ENCODE measurements at regions not wholly inside any gene's neighbourhood (a gene's known extent, or its start where the extent isn't known, plus 50 kb on each side); places are given as distances from the start of the nearest gene placed in this dataset.
A peak's percentile ranks its signal among the peaks of the same experiment; 100 is the strongest.
"Not testable (repeated sequence)": the region's sequence is repeated elsewhere in the genome, so short reads cannot be mapped to it uniquely, and the experiment has no call there.

DNA sequence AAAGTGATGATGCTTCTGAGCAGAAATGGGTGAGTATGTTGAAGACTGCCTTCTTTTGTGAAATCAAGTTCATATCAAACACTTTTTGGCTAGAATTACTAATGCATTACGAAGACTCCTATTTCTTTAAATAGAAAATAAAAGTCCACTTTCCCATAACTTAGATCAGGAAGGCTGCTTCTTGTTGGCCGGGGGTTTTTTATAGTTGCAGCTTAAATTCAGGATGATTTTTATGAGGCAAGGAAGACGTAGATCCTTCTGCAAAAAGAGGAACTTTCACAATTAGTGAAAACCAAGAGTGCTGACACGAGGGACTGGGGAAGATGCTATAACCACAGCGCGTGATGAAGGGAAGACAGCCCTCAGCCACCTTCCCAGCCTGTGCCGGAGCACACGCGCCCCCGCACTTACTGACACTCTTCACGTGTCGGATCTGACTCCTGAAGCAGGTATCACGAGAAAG, 206.1 kb upstream of the PRDM1 start:
- no peak for DNase-seq (ENCODE audit: low spot score)

DNA sequence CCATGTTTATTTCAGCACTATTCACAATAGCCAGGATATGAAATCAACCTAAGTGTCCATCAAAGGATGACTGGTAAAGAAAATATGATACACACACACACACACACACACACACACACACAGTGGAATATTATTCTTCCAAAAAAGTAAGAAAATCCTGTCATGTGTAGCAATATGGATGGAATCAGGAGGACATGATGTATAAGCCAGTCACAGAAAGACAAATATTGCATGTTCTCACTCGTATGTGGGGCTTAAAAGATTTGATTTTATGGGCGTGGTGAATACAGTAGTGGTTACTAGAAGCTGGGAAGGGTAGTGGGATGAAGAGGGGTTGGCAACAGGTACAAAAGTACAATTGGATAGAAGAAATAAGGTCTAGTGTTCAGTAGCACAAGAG, 207.0 kb upstream of the PRDM1 start:
- no peak for DNase-seq (ENCODE audit: low spot score)

DNA sequence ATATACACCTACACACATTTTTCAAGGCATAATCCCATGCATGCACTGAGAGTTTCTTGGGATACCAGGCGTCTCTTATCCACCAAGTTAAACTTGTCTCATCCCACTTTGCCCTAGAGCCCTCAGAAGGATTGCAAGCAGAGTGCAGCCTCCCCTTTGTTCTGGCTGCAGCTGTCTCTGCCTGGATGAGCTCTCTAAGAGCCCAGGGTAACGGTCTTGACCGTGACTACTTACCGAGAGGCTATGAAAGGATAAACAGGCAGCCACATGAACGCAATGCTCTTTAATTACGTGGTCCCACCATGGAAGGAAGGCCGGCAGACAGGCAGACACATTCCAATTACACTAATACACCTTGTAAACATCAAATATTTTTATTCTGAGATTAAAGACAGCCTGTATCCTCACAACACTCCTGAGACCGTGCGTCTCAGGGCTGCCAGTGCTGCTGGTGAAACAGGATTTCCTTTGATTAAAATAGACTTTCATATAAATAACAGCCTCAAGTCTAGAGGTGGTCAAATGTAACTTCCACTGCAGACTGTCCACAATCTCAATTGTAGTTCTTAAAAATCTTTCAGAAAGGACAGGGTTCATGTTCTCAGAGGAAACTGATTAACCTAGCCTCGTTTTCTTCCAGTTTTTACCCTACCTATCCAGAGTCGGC, 210.0 kb upstream of the PRDM1 start:
- DNase-seq (ENCODE audit: low spot score) = no peak

DNA sequence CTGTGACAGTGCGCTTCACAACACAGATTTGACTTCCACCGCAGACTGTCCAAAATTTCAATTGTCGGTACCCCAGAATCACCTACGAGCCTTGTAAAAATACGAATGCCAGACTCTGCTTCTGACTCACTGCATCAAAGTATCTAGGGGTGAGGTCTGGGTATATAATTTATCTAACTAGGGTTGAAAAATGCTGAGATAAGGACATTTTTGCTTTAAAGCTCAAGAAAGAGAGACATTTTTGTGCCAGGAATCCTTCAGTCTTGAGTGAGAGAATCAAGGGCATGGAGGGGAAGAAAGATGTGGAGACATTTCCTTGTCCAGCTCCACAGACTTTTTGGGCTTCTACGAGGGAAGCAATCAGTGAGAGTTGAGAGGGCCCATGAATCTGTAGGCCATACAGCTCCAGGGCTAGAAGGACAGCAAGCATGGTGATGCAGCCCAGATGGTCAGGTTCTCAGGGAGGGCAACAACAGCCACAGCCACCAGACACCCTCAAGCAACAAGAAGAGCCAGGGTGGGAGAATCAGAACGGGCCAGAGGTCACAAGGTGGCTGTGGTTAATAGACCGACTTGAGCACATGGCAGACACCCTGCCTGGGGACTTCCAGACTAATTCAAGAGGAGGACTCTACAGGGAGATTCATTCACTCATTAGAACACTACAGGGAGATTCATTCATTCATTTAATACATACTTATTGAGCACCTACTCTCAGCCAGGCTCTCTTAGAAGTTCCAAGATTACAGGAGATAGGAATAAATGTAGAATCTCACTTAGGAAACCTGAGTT, 211.1 kb upstream of the PRDM1 start:
- no peak for DNase-seq (ENCODE audit: low spot score)

DNA sequence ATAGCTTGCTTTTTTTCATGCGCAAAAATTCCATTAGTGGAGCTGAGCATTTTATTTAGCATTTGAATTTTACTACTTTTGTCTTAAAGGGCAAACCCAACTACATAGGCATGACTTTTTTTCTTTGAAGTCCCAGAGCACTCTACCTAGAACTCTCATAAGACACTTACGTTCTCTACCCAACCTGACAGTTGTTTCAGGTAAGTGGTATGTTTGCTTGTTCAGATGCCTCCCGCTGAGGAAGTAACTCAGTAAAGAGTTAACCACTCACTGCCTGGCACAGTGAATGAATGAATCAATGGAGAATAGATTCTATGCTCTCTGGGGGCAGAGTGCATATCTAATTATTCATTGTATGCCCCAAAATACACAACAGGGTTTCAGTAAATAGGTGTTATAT, 212.3 kb upstream of the PRDM1 start:
- DNase-seq (ENCODE audit: low spot score) = no peak

DNA sequence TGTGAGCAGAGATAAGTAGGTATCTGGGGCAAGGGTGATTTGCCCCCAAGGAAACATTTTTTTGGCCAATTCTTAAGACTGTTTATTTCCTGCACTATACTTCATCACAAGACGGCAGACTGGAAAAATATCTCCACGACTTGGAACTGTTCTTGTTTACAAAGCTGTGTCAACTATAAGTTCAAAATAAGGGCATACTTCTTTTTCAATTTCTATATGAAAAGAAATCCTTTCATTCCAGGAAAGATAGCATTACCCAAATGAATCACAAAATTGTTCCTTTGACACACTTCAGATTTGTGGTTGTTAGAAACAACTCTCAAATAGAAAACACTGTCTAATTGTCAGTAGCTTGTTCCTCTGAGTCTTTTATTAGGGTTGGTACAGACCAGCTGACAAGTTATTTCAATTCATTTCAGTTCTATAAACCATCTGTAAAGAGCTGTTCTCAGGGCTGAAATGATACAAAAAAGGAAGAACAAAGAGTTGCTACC, 212.9 kb upstream of the PRDM1 start:
- DNase-seq (ENCODE audit: low spot score) = no peak

DNA sequence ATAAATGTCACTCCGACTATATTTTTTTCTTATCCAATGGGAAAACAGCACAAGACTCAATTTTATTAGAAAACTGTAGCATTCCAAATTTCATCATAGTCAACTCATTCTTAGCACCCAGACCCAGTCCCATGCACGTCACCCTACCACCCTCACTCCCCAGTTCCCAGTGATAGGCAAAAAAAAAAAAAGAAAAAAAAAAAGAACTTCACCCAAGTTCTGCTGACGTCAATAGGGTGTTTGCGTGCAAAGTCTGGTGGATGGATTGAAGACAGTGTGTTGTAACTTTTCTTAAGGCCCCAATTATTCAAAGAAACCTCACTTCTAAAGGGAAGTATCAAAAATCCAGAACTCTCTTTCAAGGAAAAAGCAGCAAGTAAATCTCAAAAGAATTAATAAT, 213.9 kb upstream of the PRDM1 start:
- DNase-seq (ENCODE audit: low spot score) = no peak

DNA sequence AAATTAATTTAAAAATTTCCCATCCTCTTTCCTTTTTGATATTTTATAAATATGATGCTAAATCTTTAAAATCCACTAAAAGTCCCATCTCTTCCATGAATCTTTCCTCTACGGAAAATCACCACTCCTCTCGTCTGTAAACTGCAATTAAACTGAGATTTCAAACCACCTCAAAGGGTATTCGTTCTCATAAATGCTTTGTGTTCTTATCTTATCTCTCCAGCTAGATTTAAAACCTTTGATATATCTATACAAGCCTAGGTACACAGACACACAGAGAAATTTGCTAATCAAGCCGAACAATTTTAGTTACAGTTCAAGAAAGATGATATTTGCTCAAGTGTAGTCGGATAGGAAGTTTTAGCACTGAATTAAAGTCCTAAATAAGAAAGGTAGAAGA, 214.6 kb upstream of the PRDM1 start:
- DNase-seq (ENCODE audit: low spot score) = no peak

DNA sequence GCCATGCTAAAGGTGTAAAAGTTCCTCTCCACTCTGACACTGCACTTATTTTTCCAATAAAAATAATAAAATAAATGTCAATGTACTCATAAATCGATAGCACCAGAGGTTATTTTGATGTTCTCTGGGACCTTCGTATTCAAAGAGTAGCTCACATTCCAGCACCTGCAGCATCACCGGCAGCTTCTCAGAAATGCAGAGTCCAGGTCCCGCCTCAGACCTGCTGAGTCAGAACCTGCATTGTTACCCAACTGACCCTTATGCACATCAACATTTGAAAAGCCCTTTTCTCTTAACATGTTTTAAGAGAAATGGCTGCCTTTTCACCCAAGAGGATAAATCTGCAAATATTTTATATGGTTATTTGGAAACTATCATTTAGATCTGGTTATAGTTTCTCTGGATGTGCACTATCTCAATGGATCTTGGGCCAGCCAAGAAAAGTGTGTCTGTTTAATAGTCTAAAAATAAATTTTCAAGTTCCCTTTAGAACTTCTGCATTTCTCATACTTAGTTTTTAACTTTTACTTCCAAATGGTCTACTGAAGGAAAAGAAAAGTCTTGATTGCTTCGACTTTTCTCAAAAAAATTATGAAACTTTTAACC, 216.2 kb upstream of the PRDM1 start:
- peak; percentile 40 for DNase-seq (ENCODE audit: low spot score)

DNA sequence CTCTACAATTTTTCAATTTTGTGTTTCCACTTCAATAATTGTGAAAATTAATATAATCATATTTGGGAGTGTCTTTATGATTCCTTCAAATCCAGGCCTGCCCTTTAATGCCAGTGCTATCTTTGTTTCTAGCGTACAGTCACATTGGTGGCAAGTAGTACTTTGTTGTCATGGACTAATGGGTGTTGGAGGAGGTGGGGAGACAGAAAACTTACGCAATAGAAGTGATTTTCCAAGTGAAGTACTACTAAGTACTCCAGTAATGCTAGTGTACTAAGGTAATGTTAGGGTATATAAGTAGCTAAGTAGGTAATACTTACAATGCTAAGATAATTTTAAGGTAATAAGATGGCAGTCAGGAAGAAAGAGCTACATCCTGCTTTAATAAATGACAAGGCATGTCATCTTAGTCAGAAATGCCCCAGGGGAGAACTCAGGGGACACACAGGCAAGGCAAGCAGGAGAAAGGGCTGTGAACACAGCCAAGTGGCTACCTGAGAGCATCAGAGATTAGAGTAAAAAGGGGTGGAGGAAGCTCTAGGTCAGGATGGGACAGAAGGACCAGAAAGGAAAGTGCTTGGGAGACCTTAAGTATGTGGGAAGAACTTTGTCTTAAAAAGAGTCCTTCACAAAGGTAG, 217.2 kb upstream of the PRDM1 start:
- no peak for DNase-seq (ENCODE audit: low spot score)

DNA sequence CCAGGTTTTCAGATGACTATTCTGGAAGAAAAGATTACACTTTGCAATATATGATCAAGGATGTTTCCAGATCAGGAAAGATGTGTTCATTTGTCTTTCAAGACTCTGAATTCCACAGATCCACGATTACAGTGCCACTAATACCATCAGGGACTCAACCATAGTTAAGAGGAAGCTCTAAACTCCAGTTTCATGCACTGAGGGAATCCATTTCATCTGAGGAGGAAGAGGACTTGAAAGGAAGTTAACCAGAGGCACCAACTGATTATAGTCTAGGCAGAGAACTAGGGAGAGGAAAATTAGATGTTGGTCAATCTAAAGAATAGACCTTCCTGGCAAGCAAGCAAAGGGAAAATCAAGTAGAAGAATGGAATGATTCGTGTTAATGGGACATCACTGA, 218.3 kb upstream of the PRDM1 start:
- DNase-seq (ENCODE audit: low spot score) = no peak

DNA sequence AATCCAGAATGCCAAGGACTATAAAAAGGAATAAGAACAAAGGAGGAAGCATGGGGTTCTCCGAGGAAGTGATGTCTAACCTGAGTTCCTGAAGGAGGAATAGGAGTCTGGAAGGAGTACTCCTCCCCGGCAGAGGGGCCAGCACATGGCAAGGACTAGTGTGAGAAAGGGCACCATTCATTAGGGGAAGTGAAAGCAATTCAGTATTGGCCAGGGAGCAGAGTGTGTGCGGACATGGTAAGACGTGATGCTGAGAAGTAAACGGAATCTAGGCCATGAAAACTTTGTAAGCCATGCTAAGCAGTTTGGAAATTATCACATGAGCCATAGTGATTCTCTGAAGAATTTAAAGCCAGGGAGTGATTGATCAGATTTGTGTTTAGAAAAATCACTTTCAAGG, 218.9 kb upstream of the PRDM1 start:
- no peak for DNase-seq (ENCODE audit: low spot score)

DNA sequence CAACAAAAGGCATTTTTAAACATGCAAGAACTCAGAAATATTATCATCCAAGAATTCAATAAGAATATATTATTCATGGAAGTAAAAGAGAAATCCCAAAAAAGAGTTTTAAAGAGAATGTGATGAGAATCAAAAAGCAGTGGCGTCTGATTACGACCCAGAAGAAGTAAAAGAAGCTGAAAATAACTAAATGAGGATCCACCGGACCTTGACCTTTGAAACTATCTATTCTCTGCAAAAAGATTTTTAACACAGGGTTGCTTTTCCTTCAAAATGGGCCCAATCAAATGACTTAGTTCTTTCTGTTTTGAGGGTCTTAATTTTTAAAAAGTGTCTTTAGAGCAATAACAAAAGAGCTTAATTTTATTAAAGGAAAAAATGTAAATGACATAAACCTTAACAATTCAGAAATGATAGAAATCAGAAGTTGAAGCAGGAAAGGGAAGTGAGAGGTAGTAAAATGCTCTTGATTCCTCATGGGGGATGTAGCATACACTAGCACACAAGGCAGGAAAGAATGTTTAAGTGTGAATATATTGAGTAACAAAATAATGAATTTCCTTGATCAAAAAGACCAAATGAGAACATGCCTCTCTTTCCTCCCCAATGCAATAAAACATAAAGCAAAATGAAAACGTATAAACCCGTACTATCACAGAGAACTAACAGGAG, 223.1 kb upstream of the PRDM1 start:
- DNase-seq (ENCODE audit: low spot score) = no peak

DNA sequence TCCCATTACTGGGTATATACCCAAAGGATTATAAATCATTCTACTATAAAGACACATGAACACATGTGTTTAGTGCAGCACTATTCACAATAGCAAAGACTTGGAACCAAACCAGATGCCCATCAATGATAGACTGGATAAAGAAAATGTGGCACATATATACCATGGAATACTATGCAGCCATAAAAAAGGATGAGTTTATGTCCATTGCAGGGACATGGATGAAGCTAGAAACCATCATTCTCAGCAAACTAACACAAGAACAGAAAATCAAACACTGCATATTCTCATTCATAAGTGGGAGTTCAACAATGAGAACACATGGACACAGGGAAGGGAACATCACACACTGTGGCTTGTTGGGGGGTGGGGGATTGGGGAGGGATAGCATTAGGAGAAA, 225.2 kb upstream of the PRDM1 start:
- not testable (repeated sequence) for DNase-seq (ENCODE audit: low spot score)

DNA sequence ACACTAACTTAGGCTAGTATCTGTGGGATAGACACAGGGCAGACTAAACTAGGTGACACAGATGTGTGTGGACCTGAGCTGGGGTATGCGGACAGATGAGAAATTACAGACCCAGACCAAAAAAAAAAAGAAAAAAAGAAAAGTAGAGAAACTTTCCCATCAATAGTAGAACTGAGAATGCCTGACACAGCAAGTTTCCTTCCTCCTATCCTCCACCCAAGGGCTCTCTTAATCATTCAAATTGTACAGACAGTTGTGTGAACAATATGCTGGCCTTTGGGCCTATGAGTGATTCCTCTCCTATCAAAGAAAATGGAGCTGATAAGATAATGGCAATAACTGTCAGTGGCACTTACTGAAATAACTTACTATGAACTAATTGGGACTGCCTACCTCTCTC, 226.7 kb upstream of the PRDM1 start:
- DNase-seq (ENCODE audit: low spot score) = no peak

DNA sequence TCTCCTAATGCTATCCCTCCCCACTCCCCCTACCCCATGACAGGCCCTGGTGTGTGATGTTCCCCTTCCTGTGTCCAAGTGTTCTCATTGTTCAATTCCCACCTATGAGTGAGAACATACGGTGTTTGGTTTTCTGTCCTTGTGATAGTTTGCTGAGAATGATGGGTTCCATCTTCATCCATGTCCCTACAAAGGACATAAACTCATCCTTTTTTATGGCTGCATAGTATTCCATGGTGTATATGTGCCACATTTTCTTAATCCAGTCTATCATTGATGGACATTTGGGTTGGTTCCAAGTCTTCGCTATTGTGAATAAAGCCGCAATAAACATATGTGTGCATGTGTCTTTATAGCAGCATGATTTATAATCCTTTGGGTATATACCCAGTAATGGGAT, 227.5 kb upstream of the PRDM1 start:
- not testable (repeated sequence) for DNase-seq (ENCODE audit: low spot score)

DNA sequence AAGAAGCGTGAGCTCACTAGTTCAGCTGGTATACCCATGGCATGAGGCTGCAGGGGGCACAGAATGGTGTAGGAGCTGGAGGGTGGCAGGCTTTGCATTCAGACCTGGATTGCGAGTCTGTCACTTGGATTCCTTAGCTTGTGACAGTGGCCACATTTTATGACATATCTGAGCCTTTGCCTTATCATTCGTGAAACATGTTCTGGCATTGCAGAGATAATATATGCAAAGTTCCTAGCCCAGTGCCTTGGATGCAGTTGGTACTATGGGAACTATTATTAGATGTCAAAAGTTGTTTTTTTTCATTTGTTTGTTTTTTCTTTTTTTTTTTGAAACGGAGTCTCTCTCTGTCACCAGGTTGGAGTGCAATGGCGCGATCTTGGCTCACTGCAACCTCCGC, 230.7 kb upstream of the PRDM1 start:
- no peak for DNase-seq (ENCODE audit: low spot score)

DNA sequence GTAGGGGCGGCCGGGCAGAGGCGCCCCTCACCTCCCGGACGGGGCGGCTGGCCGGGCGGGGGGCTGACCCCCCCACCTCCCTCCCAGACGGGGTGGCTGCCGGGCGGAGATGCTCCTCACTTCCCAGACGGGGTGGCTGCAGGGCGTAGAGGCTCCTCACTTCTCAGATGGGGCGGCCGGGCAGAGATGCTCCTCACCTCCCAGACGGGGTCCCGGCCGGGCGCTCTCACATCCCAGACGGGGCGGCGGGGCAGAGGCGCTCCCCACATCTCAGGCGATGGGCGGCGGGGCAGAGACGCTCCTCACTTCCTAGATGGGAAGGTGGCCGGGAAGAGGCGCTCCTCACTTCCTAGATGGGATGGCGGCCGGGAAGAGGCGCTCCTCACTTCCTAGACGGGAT, 232.2 kb upstream of the PRDM1 start:
- not testable (repeated sequence) for DNase-seq (ENCODE audit: low spot score)

DNA sequence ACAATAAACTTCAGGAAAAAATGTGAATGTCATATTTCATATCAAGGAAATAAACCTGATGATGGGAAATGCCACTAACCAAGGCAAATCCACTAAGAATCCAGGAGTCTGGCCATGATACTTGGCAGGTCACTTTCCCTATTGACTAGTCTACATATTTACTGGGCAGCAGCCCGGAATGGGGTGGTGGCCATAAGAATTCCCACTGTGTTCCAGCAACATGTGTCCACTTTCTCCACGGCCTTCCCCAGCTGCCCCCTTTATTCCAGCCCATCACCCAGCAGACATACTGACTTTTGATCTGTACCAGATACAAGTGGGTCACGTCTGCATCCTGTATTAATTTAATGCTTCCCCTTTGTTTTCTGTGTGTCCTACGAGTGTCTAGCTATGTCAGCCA, 234.5 kb upstream of the PRDM1 start:
- no peak for DNase-seq (ENCODE audit: low spot score)

DNA sequence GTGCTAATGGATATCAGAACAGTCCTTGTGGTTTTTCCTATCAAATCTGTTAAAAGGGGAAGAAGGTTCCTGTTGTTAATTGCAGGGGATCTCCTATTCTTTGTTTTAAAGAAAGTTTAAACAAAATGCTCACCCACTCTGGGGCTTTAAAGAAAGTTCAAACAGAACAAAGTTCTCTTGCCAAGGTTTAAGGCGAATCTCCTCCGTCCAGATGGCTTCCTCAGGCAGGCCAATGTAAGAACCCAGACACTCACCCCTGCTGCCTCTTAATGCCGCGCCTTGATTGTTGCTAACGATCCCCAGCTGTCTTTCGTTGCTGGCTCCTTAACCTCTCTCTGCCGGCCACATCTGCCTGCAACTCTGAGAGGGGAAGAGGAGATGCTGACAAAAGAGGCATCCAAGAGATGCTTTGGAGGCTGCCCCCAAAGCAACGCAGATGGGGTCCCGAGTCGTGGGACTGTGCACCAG, 235.0 kb upstream of the PRDM1 start:
- peak; percentile 34 for DNase-seq (ENCODE audit: low spot score)

DNA sequence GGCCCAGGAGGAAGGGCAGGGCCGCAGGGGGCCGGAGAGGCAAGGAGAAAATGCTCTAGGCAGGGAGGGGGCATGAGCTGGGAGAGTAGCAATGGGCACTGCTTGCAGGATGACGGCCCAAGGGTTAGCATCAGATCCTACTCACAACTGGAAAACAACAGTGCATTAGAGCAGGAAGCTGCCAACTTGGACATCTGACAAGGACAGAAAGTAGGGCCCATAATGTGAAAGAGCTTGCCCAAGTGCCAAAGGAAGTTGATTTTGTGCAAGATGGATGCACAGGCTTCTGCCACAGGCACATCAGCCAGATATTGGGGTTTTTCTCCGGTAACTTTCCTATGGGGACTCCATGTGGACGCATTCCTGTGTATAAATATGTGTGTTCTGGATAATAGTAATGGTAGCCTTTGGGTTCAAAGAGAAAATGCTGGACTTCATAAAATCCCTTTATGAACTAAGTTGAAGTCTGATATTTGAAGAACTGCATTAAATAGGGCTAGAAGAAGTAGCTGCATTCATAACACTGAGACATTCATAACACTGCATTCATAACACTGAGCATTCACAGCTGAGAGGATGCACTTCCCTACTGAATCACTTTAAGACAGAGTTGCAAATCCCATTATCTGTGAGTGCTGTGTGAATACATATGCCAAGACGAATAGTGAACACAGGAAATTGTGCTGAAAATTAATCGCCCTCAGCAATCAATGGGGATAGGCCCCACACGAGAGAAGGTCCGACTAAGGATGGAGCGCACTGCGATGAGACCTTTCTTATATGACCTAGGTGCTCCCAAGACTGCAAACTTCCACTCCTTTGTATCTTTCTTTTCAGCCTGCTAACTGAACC, 235.6 kb upstream of the PRDM1 start:
- no peak for DNase-seq (ENCODE audit: low spot score)
